ENCODE measurements at regions not wholly inside any gene's neighbourhood (a gene's known extent, or its start where the extent isn't known, plus 50 kb on each side); places are given as distances from the start of the nearest gene placed in this dataset.

DNA sequence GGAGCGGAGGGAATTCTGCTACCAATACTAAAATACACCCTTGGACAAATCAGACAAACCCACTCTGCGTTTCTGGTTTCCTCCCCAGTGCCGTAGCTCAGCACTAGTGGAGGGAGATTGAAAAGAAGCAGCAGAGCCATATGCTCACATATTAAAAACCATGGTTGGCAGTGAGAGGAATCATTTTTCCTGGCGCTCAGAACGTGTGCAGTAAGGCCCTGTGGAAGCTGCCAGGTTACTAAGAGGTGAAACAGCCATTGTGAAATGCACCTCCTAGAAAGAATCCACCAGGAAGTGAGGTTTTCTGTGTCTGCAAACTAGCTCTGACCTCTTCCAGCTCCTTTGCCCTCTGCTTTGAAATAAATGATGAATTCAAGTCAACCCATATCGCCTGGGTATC lies 177.2 kb downstream of the ERCC6L2 start:
- Histone ChIP-seq H2BK5ac (ENCODE audit: low read depth, low read length) (no peak overlapping the region), H3K9ac (replicated peaks in 1 of 4; ENCODE audit: extremely low read depth in 1 of 4, low read depth in 3 of 4, low read length in 3 of 4) (no peak overlapping the region), H3K23me2 (ENCODE audit: low read depth, low read length) (no peaks in the 10 kb centered on the region), H3K79me1 (ENCODE audit: low read depth, low read length) (no peaks in the 10 kb centered on the region), H4K8ac (ENCODE audit: extremely low read depth, insufficient read depth, low read length) (no peak overlapping the region), H4K91ac (replicated peaks; ENCODE audit: insufficient read length, low read length) (no peak overlapping the region), H2BK120ac (replicated peaks; ENCODE audit: low read depth, low read length) (no peak overlapping the region), H3K14ac (ENCODE audit: insufficient read length) (no peak overlapping the region), H2BK15ac (ENCODE audit: low read length) (no peak overlapping the region), H3K4me1 (replicated peaks in 1 of 4; ENCODE audit: control insufficient read depth in 3 of 4, insufficient read depth in 4 of 4, low read length in 3 of 4) (peaks cover 2 to 10% (median 8%) of the 10 kb centered on the region in 4 experiments; a peak in 5 of 7 replicates), H3K4me3 (ENCODE audit: extremely low read depth in 1 of 4, insufficient read depth in 2 of 4, low read depth in 3 of 4, low read length in 4 of 4) (no peak overlapping the region), H3K27ac (ENCODE audit: low read depth, low read length) (no peak overlapping the region), H2AFZ (ENCODE audit: low read length) (no peak overlapping the region), H3K23ac (ENCODE audit: insufficient read length) (no peak overlapping the region), H2BK20ac (ENCODE audit: low read length) (no peak overlapping the region), H2AK5ac (ENCODE audit: low read depth, low read length) (no peak overlapping the region), H3K56ac (replicated peaks; ENCODE audit: insufficient read length, low read depth, low read length) (no peak overlapping the region), H3K9me3 (ENCODE audit: insufficient read depth in 2 of 2, low read depth in 1 of 2, low read length in 1 of 2) (peaks cover 0 to 5% of the 10 kb centered on the region in 2 experiments; a peak in 1 of 4 replicates), H3K4me2 (ENCODE audit: insufficient read depth in 1 of 2, low read depth in 2 of 2, low read length in 2 of 2) (no peak overlapping the region), H2BK12ac (ENCODE audit: low read depth, low read length) (no peak overlapping the region), H3K18ac (ENCODE audit: extremely low read depth, low read length) (no peak overlapping the region), H3K27me3 (replicated peaks in 1 of 4; ENCODE audit: control insufficient read depth in 3 of 4, extremely low read depth in 1 of 4, insufficient read depth in 3 of 4, low read length in 3 of 4) (no peaks in the 10 kb centered on the region; a peak in 1 of 7 replicates), H3K36me3 (ENCODE audit: control insufficient read depth in 2 of 4, insufficient read depth in 4 of 4, low read length in 3 of 4) (no peaks in the 10 kb centered on the region), H3K79me2 (ENCODE audit: control insufficient read depth in 1 of 2, insufficient read depth in 2 of 2, low read length in 2 of 2) (no peaks in the 10 kb centered on the region), H3K4ac (replicated peaks; ENCODE audit: insufficient read length, low read depth, low read length) (no peak overlapping the region), H4K20me1 (replicated peaks in 1 of 2; ENCODE audit: control insufficient read depth in 1 of 2, insufficient read depth in 2 of 2, low read length in 2 of 2) (no peaks in the 10 kb centered on the region), H4K5ac (ENCODE audit: insufficient read length, low read depth, low read length) (no peak overlapping the region)
- 89% methylated on average over 5 of the region's 6 CpGs; no CpG with 5 or more reads in 1 of the 2 experiments for WGBS, 2 experiments (ENCODE audit: extremely low coverage in 1 of 2, insufficient coverage in 1 of 2, insufficient read length in 1 of 2, insufficient replicate concordance in 2 of 2, low coverage in 1 of 2, low lambda C conversion rate in 2 of 2, missing lambda C conversion rate in 1 of 2)
- FAIRE-seq (no peak), DNase-seq (ENCODE audit: low read depth in 1 of 2, low spot score in 2 of 2) (no peak)
- no peak for TF ChIP-seq YY1 (IDR thresholded peaks at IDR 0.05; ENCODE audit: low read depth, low read length)
- no peak for TF ChIP-seq CBX8 (IDR thresholded peaks at IDR 0.05; ENCODE audit: borderline replicate concordance, low read depth, low read length)
- no peak for TF ChIP-seq EP300 (IDR thresholded peaks at IDR 0.05; ENCODE audit: borderline replicate concordance in 1 of 2, low read depth in 2 of 2, low read length in 2 of 2)
- TF ChIP-seq TEAD4 (IDR thresholded peaks at IDR 0.05; ENCODE audit: low read depth, low read length) = no peak
- TF ChIP-seq EGR1 (IDR thresholded peaks at IDR 0.05; ENCODE audit: borderline replicate concordance, low read depth, low read length) = no peak
- no peak for TF ChIP-seq GABPA (IDR thresholded peaks at IDR 0.05; ENCODE audit: borderline replicate concordance, insufficient read depth, low read length)
- no peak for TF ChIP-seq TAF7 (optimal IDR thresholded peaks at IDR 0.05; ENCODE audit: borderline replicate concordance, low read depth, low read length)
- ChIA-PET POLR2A (ENCODE audit: partially characterized antibody) (no interaction called here), CTCF (ENCODE audit: partially characterized antibody) (interaction anchor here (0.6 to 1.7 kb wide), 2 partner anchors 21 to 37 kb away, joined by 3 to 9 read pairs; no protein-coding TSS in a partner anchor)
